WTC11 (cell line): ENCODE measurements at regions not wholly inside any gene's neighbourhood (a gene's known extent, or its start where the extent isn't known, plus 50 kb on each side); places are given as distances from the start of the nearest gene placed in this dataset.

Experiments used
- ATAC-seq: fragments of 200-7000 bp; cut with Tn5 transposase; 2 replicates; pipeline ENCODE4 v1.10.0; 2021; ENCODE audit warnings: mild to moderate bottlenecking, moderate library complexity
- CTCF ChIA-PET: fragments of 300-600 bp; sonication (Branson Sonifier 250); formaldehyde crosslinking; loops from one replicate; lab custom pipeline; 2021; ENCODE audit warnings: antibody characterized with exemption; lab: Charles Lee
- POLR2A ChIA-PET: fragments of 350-600 bp; sonication (Branson Sonifier 250); formaldehyde crosslinking; loops from one replicate; lab custom pipeline; 2021; ENCODE audit warnings: antibody characterized with exemption; lab: Charles Lee
- DNase-seq: peaks from one replicate; pipeline ENCODE4 v3.0.0; 2021; ENCODE audit warnings: low spot score
- H3K27ac Mint-ChIP-seq: 2 replicates; pipeline ENCODE4 v1.8.0; 2021; ENCODE audit warnings: mixed read lengths
- H3K27me3 Mint-ChIP-seq: 2 replicates; pipeline ENCODE4 v1.8.0; 2021; ENCODE audit warnings: low read depth, mild to moderate bottlenecking, moderate library complexity, mixed read lengths
- H3K36me3 Mint-ChIP-seq: 2 replicates; pipeline ENCODE4 v1.8.0; 2021; ENCODE audit warnings: mixed read lengths
- H3K4me1 Mint-ChIP-seq: 2 replicates; pipeline ENCODE4 v1.8.0; 2022; ENCODE audit warnings: mixed read lengths
- H3K4me3 Mint-ChIP-seq: 2 replicates; pipeline ENCODE4 v1.8.0; 2021; ENCODE audit warnings: mild to moderate bottlenecking, moderate library complexity, mixed read lengths
- H3K9me3 Mint-ChIP-seq: 2 replicates; pipeline ENCODE4 v1.8.0; 2021; ENCODE audit warnings: mixed read lengths
- AR ChIP-seq: fragments of 250-450 bp; sonication (Bioruptor Pico); IDR thresholded peaks from 2 replicates; pipeline ENCODE4 v1.9.0; 2021; ENCODE audit warnings: mild to moderate bottlenecking
- ATF1 ChIP-seq: sonication (generic); formaldehyde crosslinking; IDR thresholded peaks from 2 replicates; pipeline ENCODE4 v1.8.1; 2023; ENCODE audit warnings: mild to moderate bottlenecking, moderate library complexity, missing genetic modification reagents
- ATF2 ChIP-seq: sonication (generic); formaldehyde crosslinking; IDR thresholded peaks from 2 replicates; pipeline ENCODE4 v1.8.1; 2022; ENCODE audit warnings: low read depth, missing genetic modification reagents, borderline replicate concordance
- CREB1 ChIP-seq: sonication (generic); formaldehyde crosslinking; IDR thresholded peaks from 2 replicates; pipeline ENCODE4 v1.8.0; 2023; ENCODE audit warnings: mild to moderate bottlenecking, missing genetic modification reagents
- E2F4 ChIP-seq: sonication (generic); formaldehyde crosslinking; IDR thresholded peaks from 2 replicates; pipeline ENCODE4 v1.8.1; 2022; ENCODE audit warnings: low read depth, mild to moderate bottlenecking, moderate library complexity, missing genetic modification reagents, borderline replicate concordance
- E2F5 ChIP-seq: sonication (generic); formaldehyde crosslinking; IDR thresholded peaks from 2 replicates; pipeline ENCODE4 v1.8.1; 2022; ENCODE audit warnings: mild to moderate bottlenecking, moderate library complexity, missing genetic modification reagents
- ERG ChIP-seq: fragments of 250-450 bp; sonication (Bioruptor Pico); IDR thresholded peaks from 2 replicates; pipeline ENCODE4 v1.8.0; 2021; ENCODE audit warnings: mild to moderate bottlenecking
- ETV6 ChIP-seq: sonication (generic); formaldehyde crosslinking; IDR thresholded peaks from 2 replicates; pipeline ENCODE4 v1.8.1; 2022; ENCODE audit warnings: mild to moderate bottlenecking, missing genetic modification reagents
- FOXP1 ChIP-seq: sonication (generic); formaldehyde crosslinking; IDR thresholded peaks from 2 replicates; pipeline ENCODE4 v1.8.0; 2022; ENCODE audit warnings: missing genetic modification reagents, mild to moderate bottlenecking, moderate library complexity, borderline replicate concordance
- MXD4 ChIP-seq: fragments of 250-450 bp; sonication (Bioruptor Pico); IDR thresholded peaks from 2 replicates; pipeline ENCODE4 v1.8.0; 2021; ENCODE audit warnings: mild to moderate bottlenecking, moderate library complexity, borderline replicate concordance
- NFATC4 ChIP-seq: fragments of 250-450 bp; sonication (Bioruptor Pico); IDR thresholded peaks from 2 replicates; pipeline ENCODE4 v1.9.0; 2021; ENCODE audit warnings: mild to moderate bottlenecking
- PREB ChIP-seq: sonication (generic); formaldehyde crosslinking; IDR thresholded peaks from 2 replicates; pipeline ENCODE4 v1.8.1; 2022; ENCODE audit warnings: mild to moderate bottlenecking, missing genetic modification reagents, moderate library complexity, borderline replicate concordance
- SP1 ChIP-seq: sonication (generic); formaldehyde crosslinking; conservative IDR thresholded peaks from 2 replicates; pipeline ENCODE4 v1.8.1; 2022; ENCODE audit warnings: missing genetic modification reagents
- TEAD1 ChIP-seq: sonication (generic); formaldehyde crosslinking; IDR thresholded peaks from 2 replicates; pipeline ENCODE4 v1.8.0; 2022; ENCODE audit warnings: mild to moderate bottlenecking, missing genetic modification reagents
- TEAD4 ChIP-seq: sonication (generic); formaldehyde crosslinking; IDR thresholded peaks from 2 replicates; pipeline ENCODE4 v1.8.0; 2022; ENCODE audit warnings: mild to moderate bottlenecking, missing genetic modification reagents
- USF1 ChIP-seq: sonication (generic); formaldehyde crosslinking; IDR thresholded peaks from 2 replicates; pipeline ENCODE4 v1.8.0; 2022; ENCODE audit warnings: mild to moderate bottlenecking, missing genetic modification reagents
- ZMAT4 ChIP-seq: fragments of 250-450 bp; sonication (Bioruptor Pico); IDR thresholded peaks from 2 replicates; pipeline ENCODE4 v1.9.0; 2021; ENCODE audit warnings: mild to moderate bottlenecking
- ZNF396 ChIP-seq: fragments of 250-450 bp; sonication (Bioruptor Pico); IDR thresholded peaks from 2 replicates; pipeline ENCODE4 v1.8.0; 2021; ENCODE audit warnings: mild to moderate bottlenecking, moderate library complexity, borderline replicate concordance
- ZSCAN18 ChIP-seq: fragments of 250-450 bp; sonication (Bioruptor Pico); IDR thresholded peaks from 2 replicates; pipeline ENCODE4 v2.1.2; 2022; ENCODE audit warnings: mild to moderate bottlenecking, moderate library complexity

- ATAC-seq (no peak), DNase-seq (no peak)
- TF ChIP-seq PREB (CRISPR knock-in tag) (no peak), ZMAT4 (CRISPR knock-in tag) (no peak), TEAD4 (CRISPR knock-in tag) (no peak), USF1 (CRISPR knock-in tag) (no peak), ERG (CRISPR knock-in tag) (no peak)
- Mint-ChIP-seq H3K9me3 (peaks cover 22% of the 10 kb centered on the region), H3K27ac (no peak overlapping the region), H3K4me3 (no peak overlapping the region), H3K4me1 (no peaks in the 10 kb centered on the region), H3K36me3 (peaks cover 3% of the 10 kb centered on the region; the same call in 1 of the 2 replicates), H3K27me3 (no peaks in the 10 kb centered on the region; the same call in 1 of the 2 replicates)
- ChIA-PET CTCF (no interaction called here), POLR2A (no interaction called here)
These were observed 100.9 kb downstream of the TMEM18 start for GRCh38 chr2:576292-576691.

- TF ChIP-seq ATF1 (CRISPR knock-in tag) (no peak), ETV6 (no peak), E2F5 (CRISPR knock-in tag) (no peak), SP1 (CRISPR knock-in tag) (no peak), ZNF396 (no peak), AR (CRISPR knock-in tag) (no peak), FOXP1 (no peak), MXD4 (CRISPR knock-in tag) (no peak), NFATC4 (CRISPR knock-in tag) (no peak), ATF2 (CRISPR knock-in tag) (no peak), TEAD4 (CRISPR knock-in tag) (no peak), ZSCAN18 (CRISPR knock-in tag) (no peak), E2F4 (CRISPR knock-in tag) (no peak), CREB1 (CRISPR knock-in tag) (no peak), TEAD1 (CRISPR knock-in tag) (no peak)
- TF ChIP-seq, all 79 proteins: peak for 0
- H3K27me3 Mint-ChIP-seq, result no peaks in the 10 kb centered on the region; the same call in none of the 2 replicates
- no peak overlapping the region for H3K4me3 Mint-ChIP-seq
- peaks cover 25% of the 10 kb centered on the region for H3K9me3 Mint-ChIP-seq
- no peaks in the 10 kb centered on the region for H3K4me1 Mint-ChIP-seq
- peaks cover 3% of the 10 kb centered on the region; the same call in 1 of the 2 replicates for H3K36me3 Mint-ChIP-seq
- ATAC-seq, result no peak
- ChIA-PET POLR2A (interaction anchor here (0.7 kb wide), 1 partner anchor 150 kb away, joined by 3 read pairs; no protein-coding TSS in a partner anchor), CTCF (no interaction called here)
- no peak overlapping the region for H3K27ac Mint-ChIP-seq
- no peak for DNase-seq
These were observed 101.4 kb downstream of the TMEM18 start for GRCh38 chr2:575727-576236.
